Bronchial epithelial cell (primary cell): ENCODE measurements at regions not wholly inside any gene's neighbourhood (a gene's known extent, or its start where the extent isn't known, plus 50 kb on each side); places are given as distances from the start of the nearest gene placed in this dataset.

Experiments used
- DNase-seq: peaks from one replicate; pipeline ENCODE4 v3.0.0-alpha.2; 2010; ENCODE audit warnings: low read depth
- FAIRE-seq: peaks from 2 replicates; lab custom pipeline; 2011; peaks lifted over from hg19 to GRCh38; lab: Jason Lieb, UNC
- H3K27me3 ChIP-seq: 2 replicates; pipeline ENCODE4 v1.5.1; 2011; ENCODE audit warnings: low read length; ENCODE audit not compliant: control insufficient read depth, insufficient read depth
- H3K36me3 ChIP-seq: 2 replicates; pipeline ENCODE4 v1.5.1; 2011; ENCODE audit warnings: low read length; ENCODE audit not compliant: control insufficient read depth, insufficient read depth
- H3K4me3 ChIP-seq: 2 replicates; pipeline ENCODE4 v1.5.1; 2011; ENCODE audit warnings: mild to moderate bottlenecking, low read depth, low read length, control low read depth
- CTCF ChIP-seq: IDR thresholded peaks from 2 replicates; pipeline ENCODE4 v1.5.1; 2011; ENCODE audit warnings: mild to moderate bottlenecking, moderate library complexity, low read length, control low read depth, inconsistent platforms; ENCODE audit not compliant: insufficient read depth, severe bottlenecking

- no peak for TF ChIP-seq CTCF
- FAIRE-seq: no peak
- H3K27me3 ChIP-seq: no peaks in the 10 kb centered on the region
These were observed 74.0 kb upstream of the ANXA1 start for GRCh38 chr9:73077625-73078030.

DNA sequence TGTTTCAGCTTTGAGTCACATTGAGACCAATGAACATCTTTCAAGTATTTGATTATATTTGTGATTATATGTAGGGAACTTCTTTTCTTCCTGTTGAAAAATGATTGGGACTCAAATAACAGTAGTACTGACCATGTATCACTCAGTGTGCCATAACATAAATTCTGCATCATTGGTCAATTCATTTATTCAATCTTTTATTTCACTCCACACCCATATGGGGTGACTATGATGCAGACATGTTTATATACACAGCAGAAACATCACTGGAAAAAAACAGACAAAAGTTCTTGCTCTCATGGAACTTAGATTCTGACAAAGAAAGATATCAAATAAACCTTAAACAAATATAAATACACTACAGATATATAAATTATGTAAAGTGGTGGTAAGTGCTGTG is 74.7 kb upstream of the ANXA1 start:
- Histone ChIP-seq H3K4me3 (no peak overlapping the region), H3K27me3 (no peaks in the 10 kb centered on the region), H3K36me3 (no peaks in the 10 kb centered on the region)
- DNase-seq: no peak
- no peak for TF ChIP-seq CTCF
- FAIRE-seq: no peak

More at GRCh38 chr9:73077625-73078030, 74.0 kb upstream of the ANXA1 start:
- Histone ChIP-seq H3K4me3 (no peak overlapping the region), H3K36me3 (no peaks in the 10 kb centered on the region)
- DNase-seq: no peak

DNA sequence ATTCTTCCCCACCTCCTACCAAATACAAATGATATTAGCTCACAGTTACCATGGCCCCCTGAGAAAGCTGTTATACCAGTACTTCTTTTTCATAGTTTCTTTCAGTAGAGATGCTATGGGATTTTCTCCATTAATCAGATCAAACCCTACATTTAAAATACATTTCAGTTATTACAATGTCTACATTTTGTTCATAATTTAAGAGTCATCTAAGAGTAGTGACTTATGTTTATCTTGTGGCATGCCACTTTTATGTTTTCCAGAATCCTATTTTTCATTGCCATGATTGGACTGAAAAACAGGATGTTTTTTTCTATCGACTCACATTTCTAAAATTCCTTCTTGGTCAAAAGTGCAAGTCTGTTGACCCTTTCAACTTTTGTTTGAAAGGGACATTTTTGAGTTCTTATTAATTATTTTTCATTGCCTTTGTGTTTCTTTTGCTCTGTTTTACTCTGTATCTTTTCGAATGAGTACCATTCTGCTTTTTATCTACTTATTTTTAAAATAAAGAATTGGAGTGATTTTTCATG is 77.4 kb upstream of the ANXA1 start:
- TF ChIP-seq CTCF: no peak
- no peak overlapping the region for H3K4me3 ChIP-seq
- FAIRE-seq: no peak
- DNase-seq: no peak
- H3K27me3 ChIP-seq: no peaks in the 10 kb centered on the region
- no peaks in the 10 kb centered on the region for H3K36me3 ChIP-seq

- Histone ChIP-seq H3K36me3 (no peaks in the 10 kb centered on the region), H3K4me3 (no peak overlapping the region), H3K27me3 (no peaks in the 10 kb centered on the region)
- no peak for TF ChIP-seq CTCF
- no peak for FAIRE-seq
- DNase-seq: no peak
These were observed 78.1 kb upstream of the ANXA1 start for GRCh38 chr9:73073337-73074175.

DNA sequence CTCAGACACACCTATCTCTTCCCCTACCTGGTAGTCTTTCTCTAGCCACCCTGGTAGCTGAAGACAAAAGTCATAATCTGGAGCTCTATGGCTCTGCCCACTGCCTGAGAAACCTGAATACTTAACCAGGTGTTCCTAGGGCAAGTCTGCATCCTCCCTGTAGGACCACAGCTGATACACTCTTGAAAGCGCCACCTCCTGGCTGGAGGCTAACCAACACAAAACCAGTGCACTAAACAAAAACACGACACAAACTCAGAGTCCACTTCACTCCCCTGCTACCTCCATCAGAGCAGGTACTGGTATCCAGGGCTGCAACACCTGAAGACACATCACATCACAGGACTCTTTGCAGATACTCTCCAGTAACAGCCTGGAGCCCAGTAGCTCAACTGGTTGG is 84.6 kb upstream of the ANXA1 start:
- Histone ChIP-seq H3K4me3 (no peak overlapping the region), H3K36me3 (no peaks in the 10 kb centered on the region), H3K27me3 (no peaks in the 10 kb centered on the region)
- peak; percentile 83 for FAIRE-seq
- DNase-seq: no peak
- no peak for TF ChIP-seq CTCF
